Activated T-cell treated with anti-CD3 and anti-CD28 coated beads, Interleukin-2, amount 50 U/mL, for 72 hours (primary cell): ENCODE measurements at regions not wholly inside any gene's neighbourhood (a gene's known extent, or its start where the extent isn't known, plus 50 kb on each side); places are given as distances from the start of the nearest gene placed in this dataset.
"Not testable (repeated sequence)": the region's sequence is repeated elsewhere in the genome, so short reads cannot be mapped to it uniquely, and the experiment has no call there.

ENCODE experiments used
- ATAC-seq, 2 donors: fragments of 150-1000 bp; cut with Tn5 transposase; replicated peaks in 1 of 2; 2 replicates each; pipeline ENCODE4 v1.10.0; 2021; ENCODE audit warnings: moderate library complexity in 2 of 2, mild to moderate bottlenecking in 1 of 2
- DNase-seq, 2 donors: peaks; one replicate each; pipeline ENCODE4 v3.0.0; 2021 to 2022; ENCODE audit warnings: mixed read lengths in 1 of 2
- H3K27ac Mint-ChIP-seq: one replicate; pipeline ENCODE4 v1.8.0; 2022; ENCODE audit warnings: mild to moderate bottlenecking, moderate library complexity, mixed read lengths
- H3K27me3 Mint-ChIP-seq: one replicate; pipeline ENCODE4 v1.8.0; 2022; ENCODE audit warnings: low read depth, mixed read lengths
- H3K36me3 Mint-ChIP-seq, 2 donors: one replicate each; pipeline ENCODE4 v1.8.0; 2022; ENCODE audit warnings: mixed read lengths in 2 of 2, mild to moderate bottlenecking in 1 of 2; ENCODE audit not compliant: insufficient read depth in 2 of 2
- H3K4me1 Mint-ChIP-seq: one replicate; pipeline ENCODE4 v1.8.0; 2022; ENCODE audit warnings: low read depth, mixed read lengths
- H3K4me3 Mint-ChIP-seq, 2 donors: one replicate each; pipeline ENCODE4 v1.8.0; 2022; ENCODE audit warnings: mild to moderate bottlenecking in 2 of 2, mixed read lengths in 2 of 2, moderate library complexity in 2 of 2
- H3K9me3 Mint-ChIP-seq, 2 donors: one replicate each; pipeline ENCODE4 v1.8.0; 2022; ENCODE audit warnings: mixed read lengths in 2 of 2

GRCh38 chr4:160364217-160364616 is 1261.3 kb downstream of the RAPGEF2 start:
- ATAC-seq (no peak), DNase-seq (no peak)
- H3K27ac Mint-ChIP-seq, result no peak overlapping the region
- peaks cover 5 to 7% of the 10 kb centered on the region in 2 donors for H3K9me3 Mint-ChIP-seq
- no peak overlapping the region for H3K4me3 Mint-ChIP-seq
- no peaks in the 10 kb centered on the region for H3K36me3 Mint-ChIP-seq
- H3K4me1 Mint-ChIP-seq, result no peaks in the 10 kb centered on the region
- no peaks in the 10 kb centered on the region for H3K27me3 Mint-ChIP-seq

GRCh38 chr4:160364665-160365064 is 1261.8 kb downstream of the RAPGEF2 start:
- H3K4me3 Mint-ChIP-seq, H3K27me3 Mint-ChIP-seq, H3K27ac Mint-ChIP-seq, DNase-seq, ATAC-seq, H3K9me3 Mint-ChIP-seq, H3K4me1 Mint-ChIP-seq, H3K36me3 Mint-ChIP-seq: not testable (repeated sequence)

GRCh38 chr4:160365383-160365782 is 1262.5 kb downstream of the RAPGEF2 start:
- H3K27me3 Mint-ChIP-seq, H3K4me3 Mint-ChIP-seq, H3K9me3 Mint-ChIP-seq, ATAC-seq, H3K4me1 Mint-ChIP-seq, DNase-seq, H3K36me3 Mint-ChIP-seq, H3K27ac Mint-ChIP-seq: not testable (repeated sequence)

- no peak for ATAC-seq
- no peaks in the 10 kb centered on the region for H3K36me3 Mint-ChIP-seq
These were observed 1267.2 kb downstream of the RAPGEF2 start for GRCh38 chr4:160370046-160370445.

GRCh38 chr4:160371446-160371845 is 1268.6 kb downstream of the RAPGEF2 start:
- no peak for DNase-seq
- no peaks in the 10 kb centered on the region for H3K4me1 Mint-ChIP-seq
- peaks cover 1 to 4% of the 10 kb centered on the region in 2 donors for H3K9me3 Mint-ChIP-seq
- H3K27me3 Mint-ChIP-seq, result no peaks in the 10 kb centered on the region
- H3K4me3 Mint-ChIP-seq, result no peak overlapping the region
- no peaks in the 10 kb centered on the region for H3K36me3 Mint-ChIP-seq
- ATAC-seq, result no peak
- no peak overlapping the region for H3K27ac Mint-ChIP-seq

More at GRCh38 chr4:160370046-160370445, 1267.2 kb downstream of the RAPGEF2 start:
- DNase-seq, result no peak
- Mint-ChIP-seq H3K27me3 (no peaks in the 10 kb centered on the region), H3K4me1 (no peaks in the 10 kb centered on the region), H3K9me3 (peaks cover 3 to 6% of the 10 kb centered on the region in 2 donors), H3K4me3 (no peak overlapping the region), H3K27ac (no peak overlapping the region)

GRCh38 chr4:160372390-160372789 is 1269.5 kb downstream of the RAPGEF2 start:
- H3K9me3 Mint-ChIP-seq, result peaks cover 1 to 4% of the 10 kb centered on the region in 2 donors
- ATAC-seq, result no peak
- H3K27ac Mint-ChIP-seq, result no peak overlapping the region
- H3K36me3 Mint-ChIP-seq, result no peaks in the 10 kb centered on the region
- no peak for DNase-seq
- H3K4me1 Mint-ChIP-seq, result no peaks in the 10 kb centered on the region
- no peaks in the 10 kb centered on the region for H3K27me3 Mint-ChIP-seq
- H3K4me3 Mint-ChIP-seq, result no peak overlapping the region

- no peak for ATAC-seq
- no peaks in the 10 kb centered on the region for H3K27me3 Mint-ChIP-seq
- H3K9me3 Mint-ChIP-seq, result peaks cover 0 to 1% of the 10 kb centered on the region in 2 donors
- H3K36me3 Mint-ChIP-seq, result peaks cover 0 to 1% of the 10 kb centered on the region in 2 donors
- no peak overlapping the region for H3K4me3 Mint-ChIP-seq
- no peaks in the 10 kb centered on the region for H3K4me1 Mint-ChIP-seq
- no peak for DNase-seq
- no peak overlapping the region for H3K27ac Mint-ChIP-seq
These were observed 1271.0 kb downstream of the RAPGEF2 start for GRCh38 chr4:160373911-160374310.

GRCh38 chr4:160375772-160376452 is 1273.0 kb downstream of the RAPGEF2 start:
- no peak for ATAC-seq
- H3K4me3 Mint-ChIP-seq, result no peak overlapping the region
- H3K4me1 Mint-ChIP-seq, result no peaks in the 10 kb centered on the region
- H3K9me3 Mint-ChIP-seq, result no peaks in the 10 kb centered on the region
- no peak overlapping the region for H3K27ac Mint-ChIP-seq
- DNase-seq, result no peak
- H3K36me3 Mint-ChIP-seq, result peaks cover 0 to 1% of the 10 kb centered on the region in 2 donors
- no peaks in the 10 kb centered on the region for H3K27me3 Mint-ChIP-seq

- H3K4me1 Mint-ChIP-seq, result no peaks in the 10 kb centered on the region
- H3K27me3 Mint-ChIP-seq, result no peaks in the 10 kb centered on the region
- H3K4me3 Mint-ChIP-seq, result no peak overlapping the region
- ATAC-seq (no peak), DNase-seq (no peak)
- no peak overlapping the region for H3K27ac Mint-ChIP-seq
- H3K36me3 Mint-ChIP-seq, result peaks cover 0 to 2% of the 10 kb centered on the region in 2 donors
- H3K9me3 Mint-ChIP-seq, result peaks cover 15 to 16% of the 10 kb centered on the region in 2 donors
These were observed 1284.0 kb downstream of the RAPGEF2 start for GRCh38 chr4:160386846-160387245.

- no peak for ATAC-seq
- H3K4me3 Mint-ChIP-seq, result no peak overlapping the region
- DNase-seq, result no peak
- peaks cover 8 to 13% of the 10 kb centered on the region in 2 donors for H3K9me3 Mint-ChIP-seq
- H3K36me3 Mint-ChIP-seq, result no peaks in the 10 kb centered on the region
- H3K4me1 Mint-ChIP-seq, result no peaks in the 10 kb centered on the region
- H3K27ac Mint-ChIP-seq, result no peak overlapping the region
- no peaks in the 10 kb centered on the region for H3K27me3 Mint-ChIP-seq
These were observed 1296.9 kb downstream of the RAPGEF2 start for GRCh38 chr4:160399826-160400225.

- Mint-ChIP-seq H3K36me3 (peaks cover 0 to 2% of the 10 kb centered on the region in 2 donors), H3K9me3 (peaks cover 7 to 10% of the 10 kb centered on the region in 2 donors), H3K27ac (no peak overlapping the region), H3K4me3 (no peak overlapping the region), H3K27me3 (no peaks in the 10 kb centered on the region), H3K4me1 (no peaks in the 10 kb centered on the region)
- ATAC-seq, result no peak
- no peak for DNase-seq
These were observed 1300.2 kb downstream of the RAPGEF2 start for GRCh38 chr4:160403081-160403480.

- no peak for ATAC-seq
- H3K27me3 Mint-ChIP-seq, result no peaks in the 10 kb centered on the region
- peaks cover 4 to 6% of the 10 kb centered on the region in 2 donors for H3K9me3 Mint-ChIP-seq
- H3K27ac Mint-ChIP-seq, result no peak overlapping the region
- no peak overlapping the region for H3K4me3 Mint-ChIP-seq
- no peak for DNase-seq
- peaks cover 0 to 2% of the 10 kb centered on the region in 2 donors for H3K36me3 Mint-ChIP-seq
- no peaks in the 10 kb centered on the region for H3K4me1 Mint-ChIP-seq
These were observed 1303.5 kb downstream of the RAPGEF2 start for GRCh38 chr4:160406263-160406825.

GRCh38 chr4:160414496-160414895 is 1311.6 kb downstream of the RAPGEF2 start:
- H3K36me3 Mint-ChIP-seq, result no peaks in the 10 kb centered on the region
- DNase-seq (no peak), ATAC-seq (no peak)
- no peak overlapping the region for H3K27ac Mint-ChIP-seq
- no peak overlapping the region for H3K4me3 Mint-ChIP-seq
- peaks cover 1 to 2% of the 10 kb centered on the region in 2 donors for H3K9me3 Mint-ChIP-seq
- H3K27me3 Mint-ChIP-seq, result no peaks in the 10 kb centered on the region
- no peaks in the 10 kb centered on the region for H3K4me1 Mint-ChIP-seq
